Sciatic nerve (tissue), 2 donors: ENCODE measurements at regions not wholly inside any gene's neighbourhood (a gene's known extent, or its start where the extent isn't known, plus 50 kb on each side); places are given as distances from the start of the nearest gene placed in this dataset.
"Not testable (repeated sequence)": the region's sequence is repeated elsewhere in the genome, so short reads cannot be mapped to it uniquely, and the experiment has no call there.

Experiments
- ATAC-seq: fragments of 200-7000 bp; cut with Tn5 transposase; one replicate; pipeline ENCODE4 v1.9.1; 2020; ENCODE audit warnings: mild to moderate bottlenecking, moderate library complexity
- DNase-seq: peaks from one replicate; pipeline ENCODE4 v3.0.0-alpha.2; 2020; ENCODE audit warnings: low spot score
- intact Hi-C: fragments of 100-400 bp; cut with DNase I; formaldehyde crosslinking; loops from one replicate; pipeline ENCODE4 v1.14.2; 2022
- donor health status: DM: no; HTN: no; CAD: no.
- donor health status: DM: no; HTN: no; CAD: no.

GRCh38 chr12:113551563-113551962, 79.9 kb upstream of the LHX5 start:
- no peak for ATAC-seq
- intact Hi-C loops, result no loop called here

GRCh38 chr12:113548467-113548866, 76.8 kb upstream of the LHX5 start:
- no peak for DNase-seq
- no peak for ATAC-seq
- intact Hi-C loops, result no loop called here

More at GRCh38 chr12:113551563-113551962, 79.9 kb upstream of the LHX5 start:
- no peak for DNase-seq

- DNase-seq, result no peak
- no peak for ATAC-seq
- intact Hi-C loops, result no loop called here
Observed at GRCh38 chr12:113546916-113547863, 75.5 kb upstream of the LHX5 start.

GRCh38 chr12:113537751-113538087, 66.0 kb upstream of the LHX5 start:
- ATAC-seq, result no peak
- no peak for DNase-seq
- intact Hi-C loops, result no loop called here

- no peak for DNase-seq
- no peak for ATAC-seq
- intact Hi-C loops, result no loop called here
Observed at GRCh38 chr12:113537046-113537750, 65.5 kb upstream of the LHX5 start.

GRCh38 chr12:113535100-113535499, 63.4 kb upstream of the LHX5 start:
- DNase-seq (no peak), ATAC-seq (no peak)
- intact Hi-C loops, result no loop called here

GRCh38 chr12:113534555-113534954, 62.9 kb upstream of the LHX5 start:
- ATAC-seq (no peak), DNase-seq (no peak)
- intact Hi-C loops, result no loop called here

- ATAC-seq (no peak), DNase-seq (no peak)
- intact Hi-C loops, result no loop called here
Observed at GRCh38 chr12:113533842-113534375, 62.2 kb upstream of the LHX5 start.

- no peak for DNase-seq
- no peak for ATAC-seq
- intact Hi-C loops, result no loop called here
Observed at GRCh38 chr12:113532292-113532691, 60.6 kb upstream of the LHX5 start.

- DNase-seq, intact Hi-C loops, ATAC-seq: not testable (repeated sequence)
Observed at GRCh38 chr12:113531073-113531472, 59.4 kb upstream of the LHX5 start.

- intact Hi-C loops, result no loop called here
- no peak for ATAC-seq
- no peak for DNase-seq
Observed at GRCh38 chr12:113528606-113529293, 57.1 kb upstream of the LHX5 start.

- DNase-seq (no peak), ATAC-seq (no peak)
- intact Hi-C loops, result no loop called here
Observed at GRCh38 chr12:113525066-113525465, 53.4 kb upstream of the LHX5 start.

- intact Hi-C loops, result no loop called here
- DNase-seq (no peak), ATAC-seq (no peak)
Observed at GRCh38 chr12:113524495-113524894, 52.8 kb upstream of the LHX5 start.

GRCh38 chr12:113521708-113522107, 50.0 kb upstream of the LHX5 start:
- ATAC-seq, result no peak
- intact Hi-C loops, result no loop called here

More at GRCh38 chr12:113521708-113522107, 50.0 kb upstream of the LHX5 start:
- no peak for DNase-seq
